HEK293 (cell line): ENCODE measurements at regions not wholly inside any gene's neighbourhood (a gene's known extent, or its start where the extent isn't known, plus 50 kb on each side); places are given as distances from the start of the nearest gene placed in this dataset.

Source experiments
- CTCF ChIA-PET: fragments of 350-600 bp; formaldehyde crosslinking; extraction: SDS; loops from one replicate; lab custom pipeline; 2021; ENCODE audit warnings: antibody characterized with exemption; lab: Yijun Ruan, JAX
- POLR2A ChIA-PET: fragments of 300-600 bp; formaldehyde crosslinking; extraction: SDS; loops from one replicate; lab custom pipeline; 2020; ENCODE audit warnings: antibody characterized with exemption, inconsistent platforms; lab: Yijun Ruan, JAX
- H3K27ac ChIP-seq: fragments of 200-500 bp; sonication (Bioruptor generic); 2 replicates; pipeline ENCODE4 v1.5.1; 2014; ENCODE audit warnings: low read depth, low read length, control low read depth, inconsistent platforms; ENCODE audit errors: extremely low read depth
- H3K36me3 ChIP-seq, 2 experiments: fragments of 200-500 bp in 1 of 2; sonication (Bioruptor generic) in 1 of 2; 1 replicate in 1 of 2; 2 replicates in 1 of 2; pipeline ENCODE4 v1.5.1; 2014 to 2017; ENCODE audit warnings: inconsistent platforms in 2 of 2, low read length in 2 of 2; ENCODE audit not compliant: control insufficient read depth in 2 of 2, insufficient read depth in 1 of 2
- H3K4me1 ChIP-seq: fragments of 200-500 bp; sonication (Bioruptor generic); 2 replicates; pipeline ENCODE4 v1.5.1; 2014; ENCODE audit warnings: mild to moderate bottlenecking, low read length, inconsistent platforms; ENCODE audit not compliant: control insufficient read depth, insufficient read depth
- H3K4me3 ChIP-seq: 2 replicates; pipeline ENCODE4 v1.5.1; 2011; ENCODE audit warnings: low read depth, mild to moderate bottlenecking, control low read depth, low read length, moderate library complexity
- H3K9me3 ChIP-seq: fragments of 200-500 bp; sonication (Bioruptor generic); 2 replicates; pipeline ENCODE4 v1.5.1; 2014; ENCODE audit warnings: low read depth, low read length, inconsistent platforms; ENCODE audit not compliant: control insufficient read depth, insufficient read depth
- HOXA7 ChIP-seq: sonication (generic); formaldehyde crosslinking; IDR thresholded peaks from 2 replicates; pipeline ENCODE4 v1.8.1; 2022; ENCODE audit warnings: missing genetic modification reagents, borderline replicate concordance
- MYNN ChIP-seq: fragments of 450-650 bp; formaldehyde crosslinking; IDR thresholded peaks from 2 replicates; pipeline ENCODE4 v1.5.1; 2016; ENCODE audit warnings: missing biosample characterization, missing genetic modification characterization, borderline replicate concordance
- SCRT1 ChIP-seq: fragments of 450-650 bp; formaldehyde crosslinking; IDR thresholded peaks from 2 replicates; pipeline ENCODE4 v1.5.1; 2016; ENCODE audit warnings: missing biosample characterization, missing genetic modification characterization, borderline replicate concordance
- TRIM28 ChIP-seq: IDR thresholded peaks from 2 replicates; pipeline ENCODE4 v1.6.1; 2011; ENCODE audit warnings: low read length, control low read depth, borderline replicate concordance
- TSHZ1 ChIP-seq: fragments of 450-650 bp; formaldehyde crosslinking; IDR thresholded peaks from 2 replicates; pipeline ENCODE4 v1.5.1; 2016; ENCODE audit warnings: missing biosample characterization, missing genetic modification characterization, borderline replicate concordance
- ZBTB48 ChIP-seq: fragments of 450-650 bp; formaldehyde crosslinking; IDR thresholded peaks from 2 replicates; pipeline ENCODE4 v1.5.1; 2016; ENCODE audit warnings: missing biosample characterization, missing genetic modification characterization
- ZFP41 ChIP-seq: fragments of 450-650 bp; formaldehyde crosslinking; IDR thresholded peaks from 2 replicates; pipeline ENCODE4 v1.5.1; 2016; ENCODE audit warnings: missing biosample characterization, missing genetic modification characterization, borderline replicate concordance
- ZNF112 ChIP-seq: fragments of 450-650 bp; formaldehyde crosslinking; IDR thresholded peaks from 2 replicates; pipeline ENCODE4 v1.5.0; 2017; ENCODE audit warnings: missing biosample characterization, missing genetic modification characterization
- ZNF202 ChIP-seq: fragments of 450-650 bp; formaldehyde crosslinking; IDR thresholded peaks from 2 replicates; pipeline ENCODE4 v1.5.1; 2016; ENCODE audit warnings: missing biosample characterization, missing genetic modification characterization, borderline replicate concordance
- ZNF223 ChIP-seq: fragments of 450-650 bp; formaldehyde crosslinking; IDR thresholded peaks from 2 replicates; pipeline ENCODE4 v1.5.1; 2016; ENCODE audit warnings: missing biosample characterization, missing genetic modification characterization
- ZNF239 ChIP-seq: fragments of 450-650 bp; formaldehyde crosslinking; IDR thresholded peaks from 2 replicates; pipeline ENCODE4 v1.5.1; 2016; ENCODE audit warnings: missing biosample characterization, missing genetic modification characterization
- ZNF37A ChIP-seq: fragments of 450-650 bp; IDR thresholded peaks from 2 replicates; pipeline ENCODE4 v1.5.1; 2018; ENCODE audit warnings: missing biosample characterization, missing genetic modification characterization
- ZNF391 ChIP-seq: fragments of 450-650 bp; formaldehyde crosslinking; IDR thresholded peaks from 2 replicates; pipeline ENCODE4 v1.5.1; 2016; ENCODE audit warnings: low read depth, missing biosample characterization, missing genetic modification characterization, borderline replicate concordance
- ZNF449 ChIP-seq: fragments of 450-650 bp; formaldehyde crosslinking; IDR thresholded peaks from 2 replicates; pipeline ENCODE4 v1.5.1; 2017; ENCODE audit warnings: missing biosample characterization, mild to moderate bottlenecking, missing genetic modification characterization, moderate library complexity
- ZNF48 ChIP-seq: fragments of 450-650 bp; formaldehyde crosslinking; IDR thresholded peaks from 2 replicates; pipeline ENCODE4 v1.5.1; 2016; ENCODE audit warnings: missing biosample characterization, missing genetic modification characterization
- ZNF529 ChIP-seq: fragments of 450-650 bp; formaldehyde crosslinking; IDR thresholded peaks from 2 replicates; pipeline ENCODE4 v1.5.1; 2017; ENCODE audit warnings: missing genetic modification characterization, missing biosample characterization; ENCODE audit not compliant: insufficient replicate concordance
- ZNF548 ChIP-seq: fragments of 450-650 bp; formaldehyde crosslinking; IDR thresholded peaks from 2 replicates; pipeline ENCODE4 v1.5.1; 2016; ENCODE audit warnings: missing biosample characterization, missing genetic modification characterization
- ZNF626 ChIP-seq: fragments of 450-650 bp; sonication (Bioruptor Pico); formaldehyde crosslinking; IDR thresholded peaks from 2 replicates; pipeline ENCODE4 v1.5.1; 2018; ENCODE audit warnings: missing biosample characterization, missing genetic modification characterization, inconsistent platforms
- ZNF670 ChIP-seq: fragments of 450-650 bp; formaldehyde crosslinking; IDR thresholded peaks from 2 replicates; pipeline ENCODE4 v1.5.1; 2016; ENCODE audit warnings: missing biosample characterization, missing genetic modification characterization, low read depth
- ZNF747 ChIP-seq: fragments of 450-650 bp; formaldehyde crosslinking; IDR thresholded peaks from 2 replicates; pipeline ENCODE4 v1.5.1; 2016; ENCODE audit warnings: missing biosample characterization, missing genetic modification characterization
- ZNF777 ChIP-seq: fragments of 450-650 bp; formaldehyde crosslinking; IDR thresholded peaks from 2 replicates; pipeline ENCODE4 v1.5.1; 2017; ENCODE audit warnings: missing biosample characterization, missing genetic modification characterization, borderline replicate concordance
- ZSCAN18 ChIP-seq: fragments of 450-650 bp; formaldehyde crosslinking; IDR thresholded peaks from 2 replicates; pipeline ENCODE4 v1.5.1; 2016; ENCODE audit warnings: missing biosample characterization, missing genetic modification characterization

- TF ChIP-seq ZNF112 (tag by site-specific recombination): no peak
- TF ChIP-seq HOXA7 (CRISPR knock-in tag): no peak
- TF ChIP-seq ZFP41 (tag by site-specific recombination): no peak
- no peak for TF ChIP-seq SCRT1 (tag by site-specific recombination)
- TF ChIP-seq ZNF37A (tag by site-specific recombination): no peak
- no peak for TF ChIP-seq ZNF202 (tag by site-specific recombination)
- TF ChIP-seq ZBTB48 (tag by site-specific recombination): no peak
- no peak for TF ChIP-seq ZNF239 (tag by site-specific recombination)
- no peak for TF ChIP-seq ZNF223 (tag by site-specific recombination)
- TF ChIP-seq ZNF391 (tag by site-specific recombination): no peak
- TF ChIP-seq ZNF670: no peak
- TF ChIP-seq ZNF626 (tag by site-specific recombination): no peak
- TF ChIP-seq ZNF48 (tag by site-specific recombination): no peak
- no peak for TF ChIP-seq ZNF449
- TF ChIP-seq MYNN: no peak
- TF ChIP-seq ZNF529 (tag by site-specific recombination): no peak
- TF ChIP-seq ZNF777 (tag by site-specific recombination): no peak
- TF ChIP-seq TRIM28: no peak
- POLR2A ChIA-PET: no interaction called here
- no peak overlapping the region for H3K27ac ChIP-seq
- H3K4me1 ChIP-seq: no peaks in the 10 kb centered on the region
- H3K36me3 ChIP-seq: no peaks in the 10 kb centered on the region
- H3K9me3 ChIP-seq: no peaks in the 10 kb centered on the region
- CTCF ChIA-PET: interaction anchor here (0.6 kb wide), 1 partner anchor 36 kb away, joined by 3 read pairs; no protein-coding TSS in a partner anchor
- H3K4me3 ChIP-seq: no peak overlapping the region
Observed at GRCh38 chr5:180438785-180439780, 55.1 kb upstream of the CNOT6 start.

GRCh38 chr5:180439911-180440769 lies 54.0 kb upstream of the CNOT6 start:
- Histone ChIP-seq H3K27ac (no peak overlapping the region), H3K4me1 (no peaks in the 10 kb centered on the region), H3K9me3 (no peaks in the 10 kb centered on the region), H3K4me3 (no peak overlapping the region), H3K36me3 (no peaks in the 10 kb centered on the region)
- ChIA-PET POLR2A (no interaction called here), CTCF (no interaction called here)
- no peak for TF ChIP-seq ZNF747 (tag by site-specific recombination)
- TF ChIP-seq ZSCAN18 (tag by site-specific recombination): no peak
- TF ChIP-seq TSHZ1 (tag by site-specific recombination): no peak
- TF ChIP-seq ZNF548 (tag by site-specific recombination): no peak
